ENCODE measurements at regions not wholly inside any gene's neighbourhood (a gene's known extent, or its start where the extent isn't known, plus 50 kb on each side); places are given as distances from the start of the nearest gene placed in this dataset.

DNA sequence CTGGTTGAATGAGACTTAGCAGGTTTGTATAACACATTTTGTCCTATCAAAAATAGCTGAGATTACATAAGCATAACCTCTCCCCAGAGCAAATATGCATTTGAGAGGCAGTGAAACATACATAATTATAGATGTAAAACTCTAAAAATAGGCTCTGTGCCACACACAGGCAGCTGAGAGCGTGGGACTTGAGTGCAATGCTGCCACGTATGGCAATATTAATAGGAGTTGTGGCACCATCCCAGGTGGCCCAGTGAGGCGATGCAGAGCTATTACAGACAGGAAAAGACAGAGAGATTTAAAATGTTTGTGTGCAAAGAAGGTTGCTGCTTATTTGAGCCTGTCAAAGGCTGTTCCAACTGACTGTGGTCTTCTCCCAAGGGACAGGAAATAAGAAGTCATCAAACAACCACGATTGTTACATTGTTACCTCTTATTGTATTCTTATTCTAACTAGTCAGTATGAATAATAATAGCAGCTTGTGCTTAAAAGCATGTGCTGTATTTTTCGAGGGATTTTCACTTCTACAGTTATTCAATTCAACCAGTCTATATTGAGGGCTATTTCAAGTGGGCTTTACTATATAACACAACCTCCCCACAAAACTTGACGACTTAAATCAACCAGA, 116.5 kb downstream of the SALL1 start:
- peaks cover 29% of the 10 kb centered on the region for H3K27me3 Mint-ChIP-seq (ENCODE audit: low read depth, unreplicated experiment)
- no peak overlapping the region for H3K4me3 Mint-ChIP-seq (ENCODE audit: unreplicated experiment)
- no peaks in the 10 kb centered on the region for H3K9me3 ChIP-seq (ENCODE audit: insufficient read depth, low read depth, low read length)
- no peak for FAIRE-seq
- H3K4me2 ChIP-seq (ENCODE audit: low read length): no peak overlapping the region
- H3K27ac Mint-ChIP-seq (ENCODE audit: unreplicated experiment): peak overlapping the region; percentile 54
- no peaks in the 10 kb centered on the region for H3K36me3 ChIP-seq (ENCODE audit: insufficient read depth, low read length)
- H3K4me3 ChIP-seq (ENCODE audit: insufficient read depth, low read depth, low read length): no peak overlapping the region
- H3K27me3 ChIP-seq (ENCODE audit: insufficient read depth, low read length): no peaks in the 10 kb centered on the region
- no peak overlapping the region for H3K9ac ChIP-seq (ENCODE audit: low read length)
- H3K4me1 Mint-ChIP-seq (ENCODE audit: low read depth, unreplicated experiment): peaks cover 7% of the 10 kb centered on the region
- H2AFZ ChIP-seq (ENCODE audit: low read depth, low read length): no peak overlapping the region
- H4K20me1 ChIP-seq (ENCODE audit: insufficient read depth, low read length): no peaks in the 10 kb centered on the region
- TF ChIP-seq, protein P1, sequence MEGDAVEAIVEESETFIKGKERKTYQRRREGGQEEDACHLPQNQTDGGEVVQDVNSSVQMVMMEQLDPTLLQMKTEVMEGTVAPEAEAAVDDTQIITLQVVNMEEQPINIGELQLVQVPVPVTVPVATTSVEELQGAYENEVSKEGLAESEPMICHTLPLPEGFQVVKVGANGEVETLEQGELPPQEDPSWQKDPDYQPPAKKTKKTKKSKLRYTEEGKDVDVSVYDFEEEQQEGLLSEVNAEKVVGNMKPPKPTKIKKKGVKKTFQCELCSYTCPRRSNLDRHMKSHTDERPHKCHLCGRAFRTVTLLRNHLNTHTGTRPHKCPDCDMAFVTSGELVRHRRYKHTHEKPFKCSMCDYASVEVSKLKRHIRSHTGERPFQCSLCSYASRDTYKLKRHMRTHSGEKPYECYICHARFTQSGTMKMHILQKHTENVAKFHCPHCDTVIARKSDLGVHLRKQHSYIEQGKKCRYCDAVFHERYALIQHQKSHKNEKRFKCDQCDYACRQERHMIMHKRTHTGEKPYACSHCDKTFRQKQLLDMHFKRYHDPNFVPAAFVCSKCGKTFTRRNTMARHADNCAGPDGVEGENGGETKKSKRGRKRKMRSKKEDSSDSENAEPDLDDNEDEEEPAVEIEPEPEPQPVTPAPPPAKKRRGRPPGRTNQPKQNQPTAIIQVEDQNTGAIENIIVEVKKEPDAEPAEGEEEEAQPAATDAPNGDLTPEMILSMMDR (IDR thresholded peaks at IDR 0.05; ENCODE audit: insufficient read depth, low read depth, low read length): no peak
- TF ChIP-seq EZH2 (IDR thresholded peaks at IDR 0.05; ENCODE audit: insufficient read depth, low read length): no peak
- H3K27ac ChIP-seq (ENCODE audit: low read depth, low read length): no peak overlapping the region
- no peaks in the 10 kb centered on the region for H3K4me1 ChIP-seq (ENCODE audit: insufficient read depth, low read length)
- no peaks in the 10 kb centered on the region for H3K79me2 ChIP-seq (ENCODE audit: insufficient read depth, low read length)
- H3K9me3 Mint-ChIP-seq (ENCODE audit: unreplicated experiment): peaks cover 3% of the 10 kb centered on the region
- no peaks in the 10 kb centered on the region for H3K36me3 Mint-ChIP-seq (ENCODE audit: low read depth, unreplicated experiment)
- no peak for DNase-seq (ENCODE audit: low read depth)

DNA sequence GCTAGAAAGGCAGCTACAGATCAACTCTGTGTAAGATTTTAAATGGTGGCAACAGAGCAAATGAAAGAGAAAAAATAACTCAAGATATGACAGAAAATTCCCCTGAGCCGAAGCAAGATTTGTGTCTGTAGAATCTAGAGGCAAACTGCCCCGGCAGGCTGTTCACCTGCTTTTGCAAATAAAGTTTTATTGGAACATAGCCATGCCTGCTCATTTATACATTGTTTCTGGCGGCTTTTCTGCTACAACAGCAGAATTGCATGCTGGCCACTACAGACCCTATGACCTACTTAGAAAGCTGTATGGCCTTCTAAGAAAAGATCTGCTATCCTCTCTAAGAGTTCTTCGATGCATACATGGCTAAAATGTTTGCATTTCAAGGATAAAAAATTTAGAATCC, 119.5 kb downstream of the SALL1 start:
- H4K20me1 ChIP-seq (ENCODE audit: insufficient read depth, low read length): no peaks in the 10 kb centered on the region

DNA sequence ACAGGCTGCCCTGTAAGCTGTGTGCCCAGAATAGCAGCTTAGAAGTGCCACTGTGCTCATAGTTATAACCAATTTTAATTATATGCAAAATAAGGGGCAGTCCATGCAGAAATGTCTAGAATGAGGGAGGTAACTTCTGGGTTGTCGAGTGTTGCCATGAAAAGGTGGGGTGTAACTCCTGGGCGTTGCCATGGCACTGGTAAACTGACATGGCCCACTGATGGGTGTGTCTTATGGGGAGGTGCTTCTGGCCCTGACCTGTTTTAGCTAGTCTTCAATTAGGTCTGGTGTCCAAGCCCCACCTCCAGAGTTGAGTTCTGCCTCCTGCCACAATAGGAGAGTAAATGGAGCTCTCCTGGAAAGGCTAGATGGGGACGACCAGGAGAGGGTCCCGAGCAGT, 120.6 kb downstream of the SALL1 start:
- H3K79me2 ChIP-seq (ENCODE audit: insufficient read depth, low read length): no peaks in the 10 kb centered on the region
- no peaks in the 10 kb centered on the region for H3K36me3 ChIP-seq (ENCODE audit: insufficient read depth, low read length)
- no peaks in the 10 kb centered on the region for H3K27me3 ChIP-seq (ENCODE audit: insufficient read depth, low read length)
- H3K4me3 ChIP-seq (ENCODE audit: insufficient read depth, low read depth, low read length): no peak overlapping the region
- H4K20me1 ChIP-seq (ENCODE audit: insufficient read depth, low read length): no peaks in the 10 kb centered on the region
- H3K36me3 Mint-ChIP-seq (ENCODE audit: low read depth, unreplicated experiment): no peaks in the 10 kb centered on the region
- H3K4me3 Mint-ChIP-seq (ENCODE audit: unreplicated experiment): no peak overlapping the region
- no peak overlapping the region for H3K27ac Mint-ChIP-seq (ENCODE audit: unreplicated experiment)
- no peak overlapping the region for H2AFZ ChIP-seq (ENCODE audit: low read depth, low read length)
- TF ChIP-seq EZH2 (IDR thresholded peaks at IDR 0.05; ENCODE audit: insufficient read depth, low read length): no peak
- TF ChIP-seq, protein P1 (IDR thresholded peaks at IDR 0.05; ENCODE audit: insufficient read depth, low read depth, low read length): no peak
- peaks cover 9% of the 10 kb centered on the region for H3K27me3 Mint-ChIP-seq (ENCODE audit: low read depth, unreplicated experiment)
- H3K9me3 ChIP-seq (ENCODE audit: insufficient read depth, low read depth, low read length): no peaks in the 10 kb centered on the region
- H3K9ac ChIP-seq (ENCODE audit: low read length): no peak overlapping the region
- DNase-seq (ENCODE audit: low read depth) (no peak), FAIRE-seq (no peak)
- H3K4me2 ChIP-seq (ENCODE audit: low read length): no peak overlapping the region
- H3K9me3 Mint-ChIP-seq (ENCODE audit: unreplicated experiment): no peaks in the 10 kb centered on the region
- H3K27ac ChIP-seq (ENCODE audit: low read depth, low read length): no peak overlapping the region
- no peaks in the 10 kb centered on the region for H3K4me1 ChIP-seq (ENCODE audit: insufficient read depth, low read length)
- peaks cover 7% of the 10 kb centered on the region for H3K4me1 Mint-ChIP-seq (ENCODE audit: low read depth, unreplicated experiment)

More for the DNA sequence above, 119.5 kb downstream of the SALL1 start:
- Histone ChIP-seq H2AFZ (ENCODE audit: low read depth, low read length) (no peak overlapping the region), H3K27ac (ENCODE audit: low read depth, low read length) (no peak overlapping the region), H3K9ac (ENCODE audit: low read length) (no peak overlapping the region), H3K36me3 (ENCODE audit: insufficient read depth, low read length) (no peaks in the 10 kb centered on the region), H3K79me2 (ENCODE audit: insufficient read depth, low read length) (no peaks in the 10 kb centered on the region), H3K4me1 (ENCODE audit: insufficient read depth, low read length) (no peaks in the 10 kb centered on the region), H3K9me3 (ENCODE audit: insufficient read depth, low read depth, low read length) (no peaks in the 10 kb centered on the region), H3K4me3 (ENCODE audit: insufficient read depth, low read depth, low read length) (no peak overlapping the region), H3K27me3 (ENCODE audit: insufficient read depth, low read length) (no peaks in the 10 kb centered on the region), H3K4me2 (ENCODE audit: low read length) (no peak overlapping the region)
- H3K36me3 Mint-ChIP-seq (ENCODE audit: low read depth, unreplicated experiment): no peaks in the 10 kb centered on the region
- TF ChIP-seq, protein P1 (IDR thresholded peaks at IDR 0.05; ENCODE audit: insufficient read depth, low read depth, low read length): no peak
- TF ChIP-seq EZH2 (IDR thresholded peaks at IDR 0.05; ENCODE audit: insufficient read depth, low read length): no peak
- H3K27ac Mint-ChIP-seq (ENCODE audit: unreplicated experiment): no peak overlapping the region
- no peak for FAIRE-seq
- H3K4me3 Mint-ChIP-seq (ENCODE audit: unreplicated experiment): no peak overlapping the region
- peaks cover 7% of the 10 kb centered on the region for H3K4me1 Mint-ChIP-seq (ENCODE audit: low read depth, unreplicated experiment)
- no peaks in the 10 kb centered on the region for H3K9me3 Mint-ChIP-seq (ENCODE audit: unreplicated experiment)
- no peak for DNase-seq (ENCODE audit: low read depth)
- H3K27me3 Mint-ChIP-seq (ENCODE audit: low read depth, unreplicated experiment): peaks cover 8% of the 10 kb centered on the region
